Effector memory CD4-positive, alpha-beta T cell (primary cell): ENCODE measurements at regions not wholly inside any gene's neighbourhood (a gene's known extent, or its start where the extent isn't known, plus 50 kb on each side); places are given as distances from the start of the nearest gene placed in this dataset.

Experiments used
- DNase-seq, 3 donors: peaks; one replicate each; pipeline ENCODE4 v3.0.0-alpha.2; 2020
- H3K27ac ChIP-seq: 2 replicates; pipeline ENCODE4 v1.7.0; 2013; ENCODE audit warnings: mild to moderate bottlenecking, low read length, moderate library complexity; ENCODE audit not compliant: insufficient read depth, poor library complexity, severe bottlenecking
- H3K27me3 ChIP-seq: replicated peaks from 2 replicates; pipeline ENCODE4 v1.7.0; 2013; ENCODE audit warnings: mild to moderate bottlenecking, low read length; ENCODE audit not compliant: insufficient read depth, control insufficient read depth, poor library complexity, severe bottlenecking
- H3K36me3 ChIP-seq: 2 replicates; pipeline ENCODE4 v1.7.0; 2013; ENCODE audit warnings: mild to moderate bottlenecking, low read length, moderate library complexity; ENCODE audit not compliant: control insufficient read depth, insufficient read depth
- H3K4me1 ChIP-seq: 2 replicates; pipeline ENCODE4 v1.7.0; 2013; ENCODE audit warnings: low read length, mild to moderate bottlenecking; ENCODE audit not compliant: control insufficient read depth, insufficient read depth, poor library complexity, severe bottlenecking
- H3K4me3 ChIP-seq: 2 replicates; pipeline ENCODE4 v1.7.0; 2013; ENCODE audit warnings: low read length, low read depth, mild to moderate bottlenecking; ENCODE audit not compliant: insufficient read depth, poor library complexity, severe bottlenecking
- H3K9me3 ChIP-seq: 2 replicates; pipeline ENCODE4 v1.7.0; 2013; ENCODE audit warnings: mild to moderate bottlenecking, low read length, moderate library complexity; ENCODE audit not compliant: control insufficient read depth

- no peaks in the 10 kb centered on the region for H3K36me3 ChIP-seq
- DNase-seq = no peak
- no peak overlapping the region for H3K27ac ChIP-seq
- no peaks in the 10 kb centered on the region for H3K27me3 ChIP-seq
- no peaks in the 10 kb centered on the region for H3K4me1 ChIP-seq
- no peaks in the 10 kb centered on the region for H3K9me3 ChIP-seq
- no peak overlapping the region for H3K4me3 ChIP-seq
Measured at GRCh38 chr4:23567338-23567737, 322.5 kb downstream of the PPARGC1A start.

- Histone ChIP-seq H3K27me3 (no peaks in the 10 kb centered on the region), H3K4me3 (no peak overlapping the region), H3K27ac (no peak overlapping the region), H3K36me3 (no peaks in the 10 kb centered on the region), H3K9me3 (no peaks in the 10 kb centered on the region), H3K4me1 (no peaks in the 10 kb centered on the region)
- no peak for DNase-seq
Measured at GRCh38 chr4:23560748-23561147, 329.1 kb downstream of the PPARGC1A start.

- Histone ChIP-seq H3K36me3 (no peaks in the 10 kb centered on the region), H3K9me3 (no peaks in the 10 kb centered on the region), H3K27me3 (no peaks in the 10 kb centered on the region), H3K4me3 (no peak overlapping the region), H3K27ac (no peak overlapping the region), H3K4me1 (no peaks in the 10 kb centered on the region)
- DNase-seq = no peak
Measured at GRCh38 chr4:23558101-23558500, 331.7 kb downstream of the PPARGC1A start.

- H3K36me3 ChIP-seq = no peaks in the 10 kb centered on the region
- H3K27ac ChIP-seq = no peak overlapping the region
- DNase-seq = no peak
- H3K27me3 ChIP-seq = no peaks in the 10 kb centered on the region
- no peaks in the 10 kb centered on the region for H3K4me1 ChIP-seq
- no peaks in the 10 kb centered on the region for H3K9me3 ChIP-seq
- H3K4me3 ChIP-seq = no peak overlapping the region
Measured at GRCh38 chr4:23547601-23548000, 342.2 kb downstream of the PPARGC1A start.

GRCh38 chr4:23547096-23547495, 342.8 kb downstream of the PPARGC1A start:
- Histone ChIP-seq H3K4me3 (no peak overlapping the region), H3K27me3 (no peaks in the 10 kb centered on the region), H3K36me3 (no peaks in the 10 kb centered on the region), H3K4me1 (no peaks in the 10 kb centered on the region), H3K27ac (no peak overlapping the region), H3K9me3 (no peaks in the 10 kb centered on the region)
- no peak for DNase-seq

- H3K27ac ChIP-seq = no peak overlapping the region
- H3K4me1 ChIP-seq = no peaks in the 10 kb centered on the region
Measured at GRCh38 chr4:23539969-23540569, 349.8 kb downstream of the PPARGC1A start.

GRCh38 chr4:23533859-23534258, 356.0 kb downstream of the PPARGC1A start:
- no peaks in the 10 kb centered on the region for H3K36me3 ChIP-seq
- no peaks in the 10 kb centered on the region for H3K4me1 ChIP-seq
- no peak overlapping the region for H3K4me3 ChIP-seq
- no peak for DNase-seq
- H3K27me3 ChIP-seq = no peaks in the 10 kb centered on the region
- H3K9me3 ChIP-seq = no peaks in the 10 kb centered on the region
- H3K27ac ChIP-seq = no peak overlapping the region

More at GRCh38 chr4:23539969-23540569, 349.8 kb downstream of the PPARGC1A start:
- Histone ChIP-seq H3K9me3 (no peaks in the 10 kb centered on the region), H3K27me3 (no peaks in the 10 kb centered on the region), H3K4me3 (no peak overlapping the region), H3K36me3 (no peaks in the 10 kb centered on the region)
- DNase-seq = no peak

GRCh38 chr4:23516716-23517115, 373.1 kb downstream of the PPARGC1A start:
- Histone ChIP-seq H3K4me1 (no peaks in the 10 kb centered on the region), H3K36me3 (no peaks in the 10 kb centered on the region), H3K4me3 (no peak overlapping the region), H3K27ac (no peak overlapping the region), H3K9me3 (no peaks in the 10 kb centered on the region), H3K27me3 (no peaks in the 10 kb centered on the region)
- DNase-seq = no peak

GRCh38 chr4:23504083-23504482, 385.8 kb downstream of the PPARGC1A start:
- Histone ChIP-seq H3K27ac (no peak overlapping the region), H3K4me3 (no peak overlapping the region), H3K9me3 (no peaks in the 10 kb centered on the region), H3K36me3 (no peaks in the 10 kb centered on the region), H3K27me3 (no peaks in the 10 kb centered on the region), H3K4me1 (no peaks in the 10 kb centered on the region)
- no peak for DNase-seq

GRCh38 chr4:23500894-23501449, 388.9 kb downstream of the PPARGC1A start:
- Histone ChIP-seq H3K27ac (no peak overlapping the region), H3K27me3 (no peaks in the 10 kb centered on the region), H3K36me3 (no peaks in the 10 kb centered on the region), H3K4me3 (no peak overlapping the region), H3K9me3 (no peaks in the 10 kb centered on the region), H3K4me1 (no peaks in the 10 kb centered on the region)
- no peak for DNase-seq
